ENCODE measurements at regions not wholly inside any gene's neighbourhood (a gene's known extent, or its start where the extent isn't known, plus 50 kb on each side); places are given as distances from the start of the nearest gene placed in this dataset.

- Histone ChIP-seq H3K36me3 (ENCODE audit: control insufficient read depth, insufficient read depth, low read length) (no peaks in the 10 kb centered on the region), H3K9me3 (ENCODE audit: control insufficient read depth, insufficient read depth, low read depth, low read length) (no peaks in the 10 kb centered on the region), H3K4me3 (ENCODE audit: low read depth, low read length) (peak overlapping the region; percentile 74; the same call in 1 of the 2 replicates), H3K4me1 (ENCODE audit: control insufficient read depth, insufficient read depth, low read length) (peaks cover 42% of the 10 kb centered on the region), H3K27ac (ENCODE audit: low read depth, low read length) (peak overlapping the region; percentile 84; the same call in 1 of the 2 replicates), H3K9ac (ENCODE audit: low read length) (no peak overlapping the region), H3K27me3 (ENCODE audit: control insufficient read depth, insufficient read depth, low read length) (peaks cover 58% of the 10 kb centered on the region)
Measured at GRCh38 chr15:38074029-38074428, 139.6 kb downstream of the TMCO5A start.

GRCh38 chr15:38075466-38075865 is 141.0 kb downstream of the TMCO5A start:
- H3K9me3 ChIP-seq (ENCODE audit: control insufficient read depth, insufficient read depth, low read depth, low read length) = no peaks in the 10 kb centered on the region
- no peak overlapping the region for H3K9ac ChIP-seq (ENCODE audit: low read length)
- H3K27ac ChIP-seq (ENCODE audit: low read depth, low read length) = no peak overlapping the region
- peaks cover 46% of the 10 kb centered on the region for H3K27me3 ChIP-seq (ENCODE audit: control insufficient read depth, insufficient read depth, low read length)
- no peaks in the 10 kb centered on the region for H3K36me3 ChIP-seq (ENCODE audit: control insufficient read depth, insufficient read depth, low read length)
- no peak overlapping the region for H3K4me3 ChIP-seq (ENCODE audit: low read depth, low read length)
- peaks cover 34% of the 10 kb centered on the region for H3K4me1 ChIP-seq (ENCODE audit: control insufficient read depth, insufficient read depth, low read length)

DNA sequence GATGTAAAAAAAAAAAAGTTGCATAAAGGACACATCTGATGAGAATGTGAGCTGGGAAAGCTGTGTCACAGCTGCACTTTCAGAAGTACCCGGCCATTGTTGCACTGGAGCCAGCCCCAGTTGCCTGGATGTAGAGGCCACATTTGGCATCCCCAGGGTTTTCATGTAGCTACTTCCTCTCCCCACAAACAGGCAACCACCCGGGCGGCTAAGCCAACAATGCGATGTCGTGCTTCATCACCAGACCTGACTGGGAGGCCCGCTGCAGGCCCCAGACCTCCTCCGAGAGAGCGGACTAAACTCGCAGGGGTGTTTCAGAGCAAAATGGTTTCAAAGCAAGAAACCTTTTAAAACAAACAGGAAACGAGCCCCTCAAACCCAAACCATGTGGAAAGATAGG is 142.3 kb downstream of the TMCO5A start:
- Histone ChIP-seq H3K4me1 (ENCODE audit: control insufficient read depth, insufficient read depth, low read length) (peaks cover 31% of the 10 kb centered on the region), H3K27me3 (ENCODE audit: control insufficient read depth, insufficient read depth, low read length) (peaks cover 33% of the 10 kb centered on the region), H3K9ac (ENCODE audit: low read length) (no peak overlapping the region), H3K9me3 (ENCODE audit: control insufficient read depth, insufficient read depth, low read depth, low read length) (no peaks in the 10 kb centered on the region), H3K27ac (ENCODE audit: low read depth, low read length) (no peak overlapping the region), H3K4me3 (ENCODE audit: low read depth, low read length) (no peak overlapping the region), H3K36me3 (ENCODE audit: control insufficient read depth, insufficient read depth, low read length) (no peaks in the 10 kb centered on the region)

DNA sequence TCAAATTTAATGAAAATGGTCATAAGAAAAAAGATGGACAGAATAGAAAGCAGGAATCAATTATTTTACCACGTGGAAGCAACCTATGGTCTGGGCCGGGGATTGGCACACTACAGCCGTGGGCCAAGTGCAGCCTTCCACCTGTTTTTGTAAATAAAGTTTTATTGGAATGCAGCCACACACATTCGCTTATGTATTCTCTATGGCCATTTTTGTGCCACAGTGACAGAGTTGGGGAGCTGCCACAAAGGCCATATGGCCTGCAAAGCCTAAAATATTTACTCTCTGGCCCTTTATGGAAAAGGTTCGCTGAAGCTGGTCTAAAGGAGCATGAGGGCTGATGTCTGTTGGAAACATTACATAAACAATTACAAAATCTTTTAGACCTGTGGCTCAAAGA is 144.8 kb downstream of the TMCO5A start:
- no peak overlapping the region for H3K9ac ChIP-seq (ENCODE audit: low read length)
- no peaks in the 10 kb centered on the region for H3K36me3 ChIP-seq (ENCODE audit: control insufficient read depth, insufficient read depth, low read length)
- no peak overlapping the region for H3K27ac ChIP-seq (ENCODE audit: low read depth, low read length)
- H3K9me3 ChIP-seq (ENCODE audit: control insufficient read depth, insufficient read depth, low read depth, low read length) = no peaks in the 10 kb centered on the region
- peaks cover 14% of the 10 kb centered on the region; the same call in 1 of the 2 replicates for H3K4me1 ChIP-seq (ENCODE audit: control insufficient read depth, insufficient read depth, low read length)
- no peak overlapping the region for H3K4me3 ChIP-seq (ENCODE audit: low read depth, low read length)
- peaks cover 17% of the 10 kb centered on the region for H3K27me3 ChIP-seq (ENCODE audit: control insufficient read depth, insufficient read depth, low read length)

- H3K9me3 ChIP-seq (ENCODE audit: control insufficient read depth, insufficient read depth, low read depth, low read length) = no peaks in the 10 kb centered on the region
- no peak overlapping the region for H3K27ac ChIP-seq (ENCODE audit: low read depth, low read length)
- H3K36me3 ChIP-seq (ENCODE audit: control insufficient read depth, insufficient read depth, low read length) = no peaks in the 10 kb centered on the region
- no peak overlapping the region for H3K9ac ChIP-seq (ENCODE audit: low read length)
- peaks cover 11% of the 10 kb centered on the region; the same call in 1 of the 2 replicates for H3K4me1 ChIP-seq (ENCODE audit: control insufficient read depth, insufficient read depth, low read length)
- H3K4me3 ChIP-seq (ENCODE audit: low read depth, low read length) = no peak overlapping the region
- peaks cover 2% of the 10 kb centered on the region; the same call in 1 of the 2 replicates for H3K27me3 ChIP-seq (ENCODE audit: control insufficient read depth, insufficient read depth, low read length)
Measured at GRCh38 chr15:38080651-38081275, 146.3 kb downstream of the TMCO5A start.

DNA sequence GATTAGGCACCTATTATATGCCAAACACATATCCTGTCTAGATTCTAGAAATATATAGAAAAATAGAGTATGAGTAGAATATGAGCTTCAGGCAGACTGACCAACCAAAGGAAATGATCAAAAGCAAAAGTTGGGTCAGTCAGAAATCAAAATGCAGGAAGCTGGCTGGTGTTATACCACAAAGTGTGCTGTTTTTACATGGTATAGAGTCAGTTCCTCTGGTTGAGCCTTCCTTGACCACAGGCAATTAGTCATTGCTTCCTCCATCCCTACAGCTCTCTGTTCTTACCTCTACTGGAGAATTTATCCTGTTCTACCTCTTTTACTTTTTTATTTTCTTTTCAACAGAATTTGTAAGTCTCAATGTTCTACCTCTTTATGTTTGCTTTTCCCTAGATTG is 149.8 kb downstream of the TMCO5A start:
- no peak overlapping the region for H3K9ac ChIP-seq (ENCODE audit: low read length)
- no peak overlapping the region for H3K4me3 ChIP-seq (ENCODE audit: low read depth, low read length)

DNA sequence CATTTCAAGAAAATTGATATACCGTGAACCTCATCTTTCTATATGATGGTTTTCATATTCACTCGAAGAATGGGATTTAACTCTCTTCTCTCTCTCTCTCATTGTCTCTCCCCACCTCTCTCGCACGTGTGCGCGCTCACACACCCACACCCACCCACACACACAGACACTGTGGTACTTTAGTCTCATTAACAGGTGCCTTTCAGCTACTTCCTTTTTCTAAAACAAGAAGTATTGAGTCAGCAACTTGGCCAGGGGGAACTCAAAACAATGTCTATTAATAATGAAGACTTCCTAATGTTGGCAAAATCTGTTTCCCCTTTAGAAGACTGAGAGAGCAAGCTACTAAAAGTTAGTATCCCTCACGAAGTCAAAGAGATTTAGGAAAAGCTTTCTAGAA is 150.7 kb downstream of the TMCO5A start:
- no peaks in the 10 kb centered on the region for H3K4me1 ChIP-seq (ENCODE audit: control insufficient read depth, insufficient read depth, low read length)
- H3K27ac ChIP-seq (ENCODE audit: low read depth, low read length) = no peak overlapping the region
- no peak overlapping the region for H3K9ac ChIP-seq (ENCODE audit: low read length)
- H3K9me3 ChIP-seq (ENCODE audit: control insufficient read depth, insufficient read depth, low read depth, low read length) = no peaks in the 10 kb centered on the region
- no peaks in the 10 kb centered on the region for H3K27me3 ChIP-seq (ENCODE audit: control insufficient read depth, insufficient read depth, low read length)
- no peaks in the 10 kb centered on the region for H3K36me3 ChIP-seq (ENCODE audit: control insufficient read depth, insufficient read depth, low read length)
- H3K4me3 ChIP-seq (ENCODE audit: low read depth, low read length) = no peak overlapping the region

More for the DNA sequence above, 149.8 kb downstream of the TMCO5A start:
- H3K9me3 ChIP-seq (ENCODE audit: control insufficient read depth, insufficient read depth, low read depth, low read length) = no peaks in the 10 kb centered on the region
- H3K36me3 ChIP-seq (ENCODE audit: control insufficient read depth, insufficient read depth, low read length) = no peaks in the 10 kb centered on the region
- H3K27me3 ChIP-seq (ENCODE audit: control insufficient read depth, insufficient read depth, low read length) = no peaks in the 10 kb centered on the region
- no peaks in the 10 kb centered on the region for H3K4me1 ChIP-seq (ENCODE audit: control insufficient read depth, insufficient read depth, low read length)
- H3K27ac ChIP-seq (ENCODE audit: low read depth, low read length) = no peak overlapping the region

GRCh38 chr15:38085931-38086568 is 151.6 kb downstream of the TMCO5A start:
- H3K9me3 ChIP-seq (ENCODE audit: control insufficient read depth, insufficient read depth, low read depth, low read length) = no peaks in the 10 kb centered on the region
- H3K27me3 ChIP-seq (ENCODE audit: control insufficient read depth, insufficient read depth, low read length) = no peaks in the 10 kb centered on the region
- no peaks in the 10 kb centered on the region for H3K4me1 ChIP-seq (ENCODE audit: control insufficient read depth, insufficient read depth, low read length)
- H3K9ac ChIP-seq (ENCODE audit: low read length) = no peak overlapping the region
- H3K36me3 ChIP-seq (ENCODE audit: control insufficient read depth, insufficient read depth, low read length) = no peaks in the 10 kb centered on the region
- no peak overlapping the region for H3K4me3 ChIP-seq (ENCODE audit: low read depth, low read length)
- no peak overlapping the region for H3K27ac ChIP-seq (ENCODE audit: low read depth, low read length)

DNA sequence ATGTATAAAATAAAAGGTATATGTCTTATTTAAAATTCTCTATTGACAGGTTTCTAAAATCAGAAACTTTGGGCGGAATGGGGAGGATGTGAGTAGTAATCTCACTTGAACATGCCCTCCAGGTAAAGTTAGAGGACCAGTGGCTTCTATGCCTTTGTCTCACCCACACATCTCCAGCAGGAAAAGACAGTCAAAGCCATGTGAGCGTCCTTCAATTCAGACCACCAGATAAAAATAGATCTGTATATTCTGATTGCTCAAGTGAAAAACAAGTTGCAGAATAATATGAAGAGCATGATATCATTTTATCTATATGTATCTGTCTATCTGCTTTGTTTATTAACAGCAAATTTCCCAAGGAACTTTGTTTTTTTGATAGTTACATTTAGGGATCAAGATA is 152.2 kb downstream of the TMCO5A start:
- Histone ChIP-seq H3K27ac (ENCODE audit: low read depth, low read length) (no peak overlapping the region), H3K9me3 (ENCODE audit: control insufficient read depth, insufficient read depth, low read depth, low read length) (no peaks in the 10 kb centered on the region), H3K27me3 (ENCODE audit: control insufficient read depth, insufficient read depth, low read length) (no peaks in the 10 kb centered on the region), H3K4me3 (ENCODE audit: low read depth, low read length) (no peak overlapping the region), H3K9ac (ENCODE audit: low read length) (no peak overlapping the region), H3K36me3 (ENCODE audit: control insufficient read depth, insufficient read depth, low read length) (no peaks in the 10 kb centered on the region), H3K4me1 (ENCODE audit: control insufficient read depth, insufficient read depth, low read length) (no peaks in the 10 kb centered on the region)

GRCh38 chr15:38088971-38089370 is 154.5 kb downstream of the TMCO5A start:
- Histone ChIP-seq H3K36me3 (ENCODE audit: control insufficient read depth, insufficient read depth, low read length) (no peaks in the 10 kb centered on the region), H3K27ac (ENCODE audit: low read depth, low read length) (no peak overlapping the region), H3K27me3 (ENCODE audit: control insufficient read depth, insufficient read depth, low read length) (no peaks in the 10 kb centered on the region), H3K4me1 (ENCODE audit: control insufficient read depth, insufficient read depth, low read length) (no peaks in the 10 kb centered on the region), H3K9ac (ENCODE audit: low read length) (no peak overlapping the region), H3K4me3 (ENCODE audit: low read depth, low read length) (no peak overlapping the region), H3K9me3 (ENCODE audit: control insufficient read depth, insufficient read depth, low read depth, low read length) (no peaks in the 10 kb centered on the region)

GRCh38 chr15:38090223-38090622 is 155.8 kb downstream of the TMCO5A start:
- no peaks in the 10 kb centered on the region for H3K36me3 ChIP-seq (ENCODE audit: control insufficient read depth, insufficient read depth, low read length)
- H3K27me3 ChIP-seq (ENCODE audit: control insufficient read depth, insufficient read depth, low read length) = no peaks in the 10 kb centered on the region
- no peaks in the 10 kb centered on the region for H3K4me1 ChIP-seq (ENCODE audit: control insufficient read depth, insufficient read depth, low read length)
- no peak overlapping the region for H3K27ac ChIP-seq (ENCODE audit: low read depth, low read length)
- H3K9ac ChIP-seq (ENCODE audit: low read length) = no peak overlapping the region
- no peak overlapping the region for H3K4me3 ChIP-seq (ENCODE audit: low read depth, low read length)
- H3K9me3 ChIP-seq (ENCODE audit: control insufficient read depth, insufficient read depth, low read depth, low read length) = no peaks in the 10 kb centered on the region

All from HUES6 (cell line).